ENCODE measurements at regions not wholly inside any gene's neighbourhood (a gene's known extent, or its start where the extent isn't known, plus 50 kb on each side); places are given as distances from the start of the nearest gene placed in this dataset.

DNA sequence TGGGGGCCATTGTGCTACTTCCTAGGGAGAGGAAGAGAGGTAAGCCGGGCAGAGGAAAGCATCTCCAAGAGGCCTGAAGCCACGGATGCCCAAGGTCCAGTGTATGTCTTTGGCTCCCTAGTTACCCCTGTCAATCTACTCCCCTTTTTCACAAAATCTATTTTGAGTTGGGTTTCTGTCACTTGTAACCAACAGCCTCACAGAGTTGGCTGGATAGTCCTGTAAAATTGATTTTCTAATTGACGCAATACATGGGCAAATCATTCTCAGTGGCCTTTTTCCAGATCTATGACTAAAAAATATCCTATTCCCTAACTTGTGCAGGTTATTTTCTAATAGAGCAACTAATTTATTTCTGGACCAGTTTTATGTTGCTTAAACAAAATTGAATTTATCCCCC is 168.4 kb downstream of the IRS1 start:
- Mint-ChIP-seq H3K9me3 (peaks cover 0 to under 1% (median 0%) of the 10 kb centered on the region in 7 donors), H3K27me3 (peaks cover 14 to 25% (median 18%) of the 10 kb centered on the region in 3 donors), H3K4me1 (no peaks in the 10 kb centered on the region), H3K4me3 (no peak overlapping the region), H3K27ac (no peak overlapping the region), H3K36me3 (no peaks in the 10 kb centered on the region)
- ATAC-seq (ENCODE audit: low read depth in 2 of 2), result no peak
- DNase-seq, result no peak

DNA sequence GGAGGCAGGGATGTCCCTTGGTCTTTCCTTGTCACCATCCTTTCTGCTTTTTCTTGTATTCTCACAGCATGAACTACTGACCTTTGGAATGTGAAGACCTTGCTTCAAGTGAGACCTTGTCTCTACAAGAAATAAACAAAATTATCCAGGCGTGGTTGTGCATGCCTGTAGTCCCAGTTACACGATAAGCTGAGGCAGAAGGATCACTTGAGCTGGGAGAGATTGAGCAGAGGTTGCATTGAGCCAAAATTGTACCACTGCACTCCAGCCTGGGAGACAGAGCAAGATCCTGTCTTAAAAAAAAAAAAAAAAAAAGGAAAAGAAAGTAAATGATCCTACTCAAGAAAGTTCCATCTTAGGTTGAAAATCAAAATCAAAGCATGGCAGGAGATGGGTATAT is 173.7 kb downstream of the IRS1 start:
- DNase-seq (no peak), ATAC-seq (ENCODE audit: low read depth in 2 of 2) (no peak)
- H3K27ac Mint-ChIP-seq, result no peak overlapping the region
- H3K36me3 Mint-ChIP-seq, result no peaks in the 10 kb centered on the region
- H3K4me3 Mint-ChIP-seq, result no peak overlapping the region
- H3K4me1 Mint-ChIP-seq, result peaks cover 0 to 2% (median 0%) of the 10 kb centered on the region in 3 donors
- H3K27me3 Mint-ChIP-seq, result peaks cover 11 to 29% (median 20%) of the 10 kb centered on the region in 3 donors
- peaks cover 0 to 2% (median 0%) of the 10 kb centered on the region in 7 donors for H3K9me3 Mint-ChIP-seq

- peaks cover 6 to 32% (median 19%) of the 10 kb centered on the region in 3 donors for H3K27me3 Mint-ChIP-seq
- no peaks in the 10 kb centered on the region for H3K36me3 Mint-ChIP-seq
- no peak for ATAC-seq (ENCODE audit: low read depth in 2 of 2)
- H3K4me1 Mint-ChIP-seq, result peaks cover 0 to 2% (median 0%) of the 10 kb centered on the region in 3 donors
- H3K4me3 Mint-ChIP-seq, result no peak overlapping the region
- H3K27ac Mint-ChIP-seq, result no peak overlapping the region
- H3K9me3 Mint-ChIP-seq, result peaks cover 0 to 2% (median 0%) of the 10 kb centered on the region in 7 donors
- DNase-seq, result no peak
These were observed 175.8 kb downstream of the IRS1 start for GRCh38 chr2:226623587-226624368.

DNA sequence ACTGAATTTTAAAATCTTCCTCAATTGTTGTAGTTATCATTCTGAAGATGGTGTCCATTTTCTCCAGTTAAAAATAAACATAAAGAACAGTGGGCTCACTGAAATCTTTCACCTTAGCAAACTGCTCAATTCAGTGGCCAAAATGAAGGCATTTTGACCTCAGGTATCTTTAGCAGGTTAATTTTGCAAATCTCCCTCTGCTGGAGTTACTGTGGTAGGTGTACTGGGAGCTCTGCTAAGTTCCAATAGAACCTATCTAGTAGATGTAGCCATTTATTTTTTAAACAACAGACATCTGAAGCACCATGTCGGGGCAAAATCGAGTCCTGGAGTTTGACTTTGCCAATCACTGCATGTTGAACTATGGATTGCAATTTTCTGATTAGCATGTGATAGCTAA is 177.1 kb downstream of the IRS1 start:
- peaks cover 0 to 2% (median 0%) of the 10 kb centered on the region in 3 donors for H3K4me1 Mint-ChIP-seq
- peaks cover 0 to 2% (median 0%) of the 10 kb centered on the region in 7 donors for H3K9me3 Mint-ChIP-seq
- H3K4me3 Mint-ChIP-seq, result no peak overlapping the region
- ATAC-seq (ENCODE audit: low read depth in 2 of 2) (no peak), DNase-seq (no peak)
- H3K27me3 Mint-ChIP-seq, result peaks cover 15 to 35% (median 28%) of the 10 kb centered on the region in 3 donors
- H3K36me3 Mint-ChIP-seq, result no peaks in the 10 kb centered on the region
- H3K27ac Mint-ChIP-seq, result no peak overlapping the region

GRCh38 chr2:226620176-226620575 is 179.4 kb downstream of the IRS1 start:
- ATAC-seq (ENCODE audit: low read depth in 2 of 2), result no peak
- H3K36me3 Mint-ChIP-seq, result no peaks in the 10 kb centered on the region
- H3K27ac Mint-ChIP-seq, result no peak overlapping the region
- H3K4me1 Mint-ChIP-seq, result no peaks in the 10 kb centered on the region
- no peak overlapping the region for H3K4me3 Mint-ChIP-seq
- H3K27me3 Mint-ChIP-seq, result peaks cover 15 to 35% (median 28%) of the 10 kb centered on the region in 3 donors
- H3K9me3 Mint-ChIP-seq, result no peaks in the 10 kb centered on the region
- no peak for DNase-seq

DNA sequence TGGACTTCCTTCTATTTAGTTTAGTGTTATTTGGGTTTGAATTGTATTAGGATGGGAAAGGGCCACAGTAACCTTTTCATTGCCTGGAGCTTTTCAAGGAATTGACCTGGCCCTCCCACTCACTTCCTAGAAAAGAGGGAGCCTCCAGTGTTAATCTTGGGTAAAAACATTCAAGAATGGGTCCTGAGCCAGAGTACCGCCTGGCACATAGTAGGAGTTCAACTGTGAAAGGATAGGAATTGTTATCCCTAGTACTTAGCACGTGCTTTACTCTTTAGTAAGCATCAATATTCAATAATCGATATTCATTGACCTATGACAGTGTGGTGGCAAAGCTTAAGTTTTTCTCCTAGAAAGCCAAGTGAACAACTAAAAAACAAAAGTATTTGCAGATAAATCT is 179.9 kb downstream of the IRS1 start:
- no peaks in the 10 kb centered on the region for H3K4me1 Mint-ChIP-seq
- no peak overlapping the region for H3K4me3 Mint-ChIP-seq
- H3K9me3 Mint-ChIP-seq, result no peaks in the 10 kb centered on the region
- no peak overlapping the region for H3K27ac Mint-ChIP-seq
- peaks cover 15 to 35% (median 28%) of the 10 kb centered on the region in 3 donors for H3K27me3 Mint-ChIP-seq
- ATAC-seq (ENCODE audit: low read depth in 2 of 2) (no peak), DNase-seq (no peak)
- no peaks in the 10 kb centered on the region for H3K36me3 Mint-ChIP-seq

DNA sequence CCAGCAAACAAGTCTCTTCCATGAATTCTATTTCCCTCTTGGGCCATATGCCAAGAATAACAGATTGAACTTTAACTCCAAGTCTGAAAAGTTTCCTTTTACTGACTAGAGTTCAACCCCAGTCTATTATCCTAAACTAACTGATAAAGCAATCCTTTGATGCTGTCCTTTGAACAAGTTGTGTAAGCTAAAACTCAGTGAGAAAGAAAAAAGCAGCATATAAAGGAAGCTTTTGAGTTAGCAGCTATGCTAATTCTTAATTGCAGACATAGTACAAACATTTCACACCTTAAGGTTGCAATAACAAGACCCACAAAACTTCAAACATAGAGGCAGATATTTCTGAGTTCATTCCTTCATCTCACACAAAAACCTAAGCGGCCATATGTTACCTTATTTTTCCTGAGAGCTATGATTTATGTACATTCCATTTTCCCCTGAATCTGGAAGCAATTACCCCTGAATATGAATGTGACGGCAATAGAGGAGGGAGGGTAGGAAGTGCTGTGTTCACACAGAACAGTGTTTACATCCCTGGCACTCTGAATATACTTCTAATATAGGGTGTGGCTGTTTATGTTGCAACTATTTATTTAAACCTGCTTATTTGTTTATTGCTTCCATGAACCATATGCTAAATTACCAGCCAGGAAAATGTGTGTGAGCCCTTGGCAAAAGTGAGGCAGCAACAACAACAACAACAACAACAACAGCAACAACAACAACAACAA is 180.6 kb downstream of the IRS1 start:
- Mint-ChIP-seq H3K36me3 (no peaks in the 10 kb centered on the region), H3K9me3 (no peaks in the 10 kb centered on the region), H3K27ac (no peak overlapping the region), H3K27me3 (peaks cover 15 to 35% (median 28%) of the 10 kb centered on the region in 3 donors), H3K4me3 (no peak overlapping the region), H3K4me1 (no peaks in the 10 kb centered on the region)
- no peak for DNase-seq
- ATAC-seq (ENCODE audit: low read depth in 2 of 2), result no peak

GRCh38 chr2:226618544-226618874 is 181.1 kb downstream of the IRS1 start:
- Mint-ChIP-seq H3K4me1 (no peaks in the 10 kb centered on the region), H3K36me3 (no peaks in the 10 kb centered on the region), H3K9me3 (no peaks in the 10 kb centered on the region), H3K27ac (no peak overlapping the region), H3K4me3 (no peak overlapping the region), H3K27me3 (peaks cover 15 to 35% (median 28%) of the 10 kb centered on the region in 3 donors)
- ATAC-seq (ENCODE audit: low read depth in 2 of 2) (no peak), DNase-seq (no peak)

DNA sequence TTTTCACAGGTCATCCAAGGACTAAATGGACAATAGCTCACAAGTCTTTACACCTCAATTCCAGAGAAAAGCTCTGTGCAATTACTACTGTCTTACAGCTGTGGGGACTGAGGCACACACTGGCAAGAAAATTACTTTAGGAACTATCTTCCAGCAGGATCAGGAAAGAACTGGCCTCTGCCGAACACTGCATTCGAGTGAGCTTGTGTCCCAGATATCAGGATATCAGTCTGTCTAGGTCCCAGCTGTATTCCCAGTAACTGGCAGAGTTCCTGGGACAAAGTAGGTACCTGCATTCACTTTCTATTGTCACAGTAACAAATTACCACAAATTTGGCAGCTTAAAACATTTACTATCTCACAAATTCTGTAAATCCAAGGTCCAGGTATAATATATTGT is 183.7 kb downstream of the IRS1 start:
- H3K36me3 Mint-ChIP-seq, result no peaks in the 10 kb centered on the region
- H3K4me1 Mint-ChIP-seq, result no peaks in the 10 kb centered on the region
- peaks cover 26 to 39% (median 28%) of the 10 kb centered on the region in 3 donors for H3K27me3 Mint-ChIP-seq
- ATAC-seq (ENCODE audit: low read depth in 2 of 2) (no peak), DNase-seq (no peak)
- no peak overlapping the region for H3K4me3 Mint-ChIP-seq
- H3K27ac Mint-ChIP-seq, result no peak overlapping the region
- peaks cover 0 to 4% (median 0%) of the 10 kb centered on the region in 7 donors for H3K9me3 Mint-ChIP-seq

DNA sequence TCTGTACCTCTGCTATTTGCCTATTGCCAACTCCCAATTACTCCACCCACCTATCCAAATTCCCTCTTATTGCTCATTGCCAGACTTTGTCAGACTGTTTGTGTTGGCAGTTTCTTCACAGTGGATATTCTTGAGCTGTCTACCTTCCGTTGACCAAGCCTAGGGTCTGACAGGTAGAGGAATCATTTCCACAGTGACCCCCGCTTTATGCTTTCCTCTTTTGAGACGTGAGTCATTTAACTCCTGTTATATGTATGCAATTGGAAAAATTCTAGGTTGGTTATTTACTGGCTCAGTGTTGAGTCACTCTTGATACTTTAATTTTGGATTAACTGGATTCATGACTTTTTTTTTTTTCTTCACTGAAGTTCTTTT is 187.7 kb downstream of the IRS1 start:
- Mint-ChIP-seq H3K9me3 (peaks cover 0 to 4% (median 0%) of the 10 kb centered on the region in 7 donors), H3K4me1 (no peaks in the 10 kb centered on the region), H3K27ac (no peak overlapping the region), H3K4me3 (no peak overlapping the region), H3K36me3 (no peaks in the 10 kb centered on the region), H3K27me3 (peaks cover 26 to 35% (median 34%) of the 10 kb centered on the region in 3 donors)
- DNase-seq, result no peak
- no peak for ATAC-seq (ENCODE audit: low read depth in 2 of 2)

GRCh38 chr2:226611196-226611943 is 188.2 kb downstream of the IRS1 start:
- ATAC-seq (ENCODE audit: low read depth in 2 of 2), result no peak
- Mint-ChIP-seq H3K36me3 (no peaks in the 10 kb centered on the region), H3K9me3 (peaks cover 0 to 4% (median 0%) of the 10 kb centered on the region in 7 donors), H3K4me3 (no peak overlapping the region), H3K27ac (peak overlapping the region in 1 of 6 donors; percentile 3), H3K4me1 (no peaks in the 10 kb centered on the region), H3K27me3 (peaks cover 26 to 36% (median 36%) of the 10 kb centered on the region in 3 donors)
- DNase-seq, result no peak

- peaks cover 0 to 4% (median 0%) of the 10 kb centered on the region in 7 donors for H3K9me3 Mint-ChIP-seq
- H3K27ac Mint-ChIP-seq, result peak overlapping the region in 1 of 6 donors; percentile 70
- DNase-seq (no peak), ATAC-seq (ENCODE audit: low read depth in 2 of 2) (no peak)
- H3K36me3 Mint-ChIP-seq, result no peaks in the 10 kb centered on the region
- no peak overlapping the region for H3K4me3 Mint-ChIP-seq
- H3K27me3 Mint-ChIP-seq, result peaks cover 32 to 55% (median 42%) of the 10 kb centered on the region in 3 donors
- H3K4me1 Mint-ChIP-seq, result no peaks in the 10 kb centered on the region
These were observed 190.3 kb downstream of the IRS1 start for GRCh38 chr2:226609366-226609765.

DNA sequence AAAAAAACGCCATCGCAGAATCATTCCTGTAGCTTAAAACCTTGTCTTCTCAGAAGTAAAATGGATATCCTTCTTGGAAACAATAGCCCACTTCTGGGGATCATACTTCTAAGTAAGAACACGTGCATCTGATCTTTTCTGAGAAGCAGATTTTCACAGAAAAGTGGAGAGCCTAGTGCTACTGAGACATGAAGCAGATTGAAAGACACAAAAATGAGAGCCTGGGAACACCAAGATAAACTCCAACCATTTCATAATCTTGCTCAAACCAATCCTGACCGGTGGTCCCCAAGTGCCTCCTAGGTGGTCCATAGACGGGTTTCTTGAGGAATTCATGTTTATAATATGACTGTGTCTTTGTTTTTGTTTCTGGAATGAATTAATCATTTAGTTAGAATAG is 191.2 kb downstream of the IRS1 start:
- DNase-seq, result no peak
- Mint-ChIP-seq H3K27ac (no peak overlapping the region), H3K9me3 (peaks cover 0 to 4% (median 0%) of the 10 kb centered on the region in 7 donors), H3K4me3 (no peak overlapping the region), H3K27me3 (peaks cover 37 to 60% (median 42%) of the 10 kb centered on the region in 3 donors), H3K36me3 (no peaks in the 10 kb centered on the region), H3K4me1 (no peaks in the 10 kb centered on the region)
- ATAC-seq (ENCODE audit: low read depth in 2 of 2), result no peak

All from naive B cell (primary cell).